HepG2 (cell line): ENCODE measurements at regions not wholly inside any gene's neighbourhood (a gene's known extent, or its start where the extent isn't known, plus 50 kb on each side); places are given as distances from the start of the nearest gene placed in this dataset.

Experiments used
- ARNTL ChIP-seq: sonication (generic); formaldehyde crosslinking; IDR thresholded peaks from 2 replicates; pipeline ENCODE4 v1.4.0; 2020; ENCODE audit warnings: mild to moderate bottlenecking, missing genetic modification reagents
- DR1 ChIP-seq: sonication (generic); formaldehyde crosslinking; IDR thresholded peaks from 2 replicates; pipeline ENCODE4 v1.8.0; 2021; ENCODE audit warnings: mild to moderate bottlenecking, missing genetic modification reagents, inconsistent platforms
- EED ChIP-seq: sonication (generic); formaldehyde crosslinking; IDR thresholded peaks from 2 replicates; pipeline ENCODE4 v1.5.0; 2020; ENCODE audit warnings: mild to moderate bottlenecking, missing genetic modification reagents
- ETV5 ChIP-seq: IDR thresholded peaks from 2 replicates; pipeline ENCODE4 v1.6.1; 2018; ENCODE audit warnings: missing biosample characterization, missing genetic modification reagents, inconsistent platforms, borderline replicate concordance
- MEIS1 ChIP-seq: sonication (generic); formaldehyde crosslinking; IDR thresholded peaks from 2 replicates; pipeline ENCODE4 v1.9.0; 2021; ENCODE audit warnings: mild to moderate bottlenecking, missing genetic modification reagents, moderate library complexity, borderline replicate concordance
- MIER3 ChIP-seq: IDR thresholded peaks from 2 replicates; pipeline ENCODE4 v1.6.1; 2016; ENCODE audit warnings: missing compliant biosample characterization, borderline replicate concordance
- MTA3 ChIP-seq: sonication (generic); formaldehyde crosslinking; IDR thresholded peaks from 2 replicates; pipeline ENCODE4 v1.4.0; 2020; ENCODE audit warnings: missing genetic modification reagents
- MTF1 ChIP-seq: sonication (generic); formaldehyde crosslinking; IDR thresholded peaks from 2 replicates; pipeline ENCODE4 v1.5.0; 2020; ENCODE audit warnings: missing genetic modification reagents
- NR2F1 ChIP-seq, 2 experiments: fragments of 450-650 bp in 1 of 2; formaldehyde crosslinking in 1 of 2; IDR thresholded peaks; 2 replicates each; pipeline versions ENCODE4 v1.5.0 to v1.6.1; 2016 to 2020; ENCODE audit warnings: mild to moderate bottlenecking in 1 of 2, missing compliant biosample characterization in 1 of 2, missing genetic modification reagents in 1 of 2, moderate library complexity in 1 of 2
- POGZ ChIP-seq: sonication (generic); formaldehyde crosslinking; IDR thresholded peaks from 2 replicates; pipeline ENCODE4 v1.4.0; 2020; ENCODE audit warnings: mild to moderate bottlenecking, missing genetic modification reagents
- POLR2AphosphoS2 ChIP-seq: IDR thresholded peaks from 2 replicates; pipeline ENCODE4 v1.6.1; 2011; ENCODE audit warnings: low read depth, low read length, improper control_type of control experiment
- RAD51 ChIP-seq: fragments of 450-650 bp; IDR thresholded peaks from 2 replicates; pipeline ENCODE4 v1.6.1; 2016; ENCODE audit warnings: borderline replicate concordance
- RARA ChIP-seq: IDR thresholded peaks from 2 replicates; pipeline ENCODE4 v1.6.1; 2016; ENCODE audit warnings: missing genetic modification reagents, missing compliant biosample characterization
- RXRA ChIP-seq: sonication (generic); formaldehyde crosslinking; IDR thresholded peaks from 2 replicates; pipeline ENCODE4 v1.5.1; 2020; ENCODE audit warnings: missing genetic modification reagents
- RXRB ChIP-seq: IDR thresholded peaks from 2 replicates; pipeline ENCODE4 v1.6.1; 2016; ENCODE audit warnings: borderline replicate concordance, missing genetic modification reagents, missing compliant biosample characterization
- SMAD1 ChIP-seq: sonication (generic); formaldehyde crosslinking; IDR thresholded peaks from 2 replicates; pipeline ENCODE4 v1.4.0; 2020; ENCODE audit warnings: missing genetic modification reagents, low read depth, mild to moderate bottlenecking, borderline replicate concordance
- SMC3 ChIP-seq: IDR thresholded peaks from 2 replicates; pipeline ENCODE4 v1.6.1; 2011; ENCODE audit warnings: low read length, improper control_type of control experiment
- SOX5 ChIP-seq: IDR thresholded peaks from 2 replicates; pipeline ENCODE4 v1.6.1; 2016; ENCODE audit warnings: borderline replicate concordance
- SOX6 ChIP-seq, 2 experiments: fragments of 450-650 bp in 1 of 2; sonication (generic) in 1 of 2; formaldehyde crosslinking in 1 of 2; IDR thresholded peaks; 2 replicates each; pipeline versions ENCODE4 v1.4.0 to v1.6.1; 2017 to 2020; ENCODE audit warnings: antibody characterized with exemption in 1 of 2, mild to moderate bottlenecking in 1 of 2, missing genetic modification reagents in 1 of 2
- THAP7 ChIP-seq: sonication (generic); formaldehyde crosslinking; IDR thresholded peaks from 2 replicates; pipeline ENCODE4 v1.8.1; 2023; ENCODE audit warnings: mild to moderate bottlenecking, missing genetic modification reagents
- ZFAT ChIP-seq: sonication (generic); formaldehyde crosslinking; conservative IDR thresholded peaks from 2 replicates; pipeline ENCODE4 v1.8.1; 2023; ENCODE audit warnings: missing genetic modification reagents, inconsistent platforms
- ZNF253 ChIP-seq: sonication (generic); formaldehyde crosslinking; IDR thresholded peaks from 2 replicates; pipeline ENCODE4 v1.8.0; 2022; ENCODE audit warnings: mild to moderate bottlenecking, missing genetic modification reagents, borderline replicate concordance
- ZNF280D ChIP-seq: sonication (generic); formaldehyde crosslinking; IDR thresholded peaks from 2 replicates; pipeline ENCODE4 v1.5.1; 2020; ENCODE audit warnings: mild to moderate bottlenecking, missing genetic modification reagents
- ZNF296 ChIP-seq: sonication (generic); formaldehyde crosslinking; conservative IDR thresholded peaks from 2 replicates; pipeline ENCODE4 v1.5.0; 2020; ENCODE audit warnings: mild to moderate bottlenecking, missing genetic modification reagents
- ZNF430 ChIP-seq: sonication (generic); formaldehyde crosslinking; IDR thresholded peaks from 2 replicates; pipeline ENCODE4 v1.9.0; 2021; ENCODE audit warnings: mild to moderate bottlenecking, missing genetic modification reagents
- ZNF597 ChIP-seq: sonication (generic); formaldehyde crosslinking; IDR thresholded peaks from 2 replicates; pipeline ENCODE4 v1.5.0; 2020; ENCODE audit warnings: missing genetic modification reagents
- ZNF777 ChIP-seq: sonication (generic); formaldehyde crosslinking; IDR thresholded peaks from 2 replicates; pipeline ENCODE4 v1.4.0; 2020; ENCODE audit warnings: missing genetic modification reagents

- TF ChIP-seq MIER3 (0 out of 2 replicates have a peak, but pooled peaks have one; percentile 22), RXRA (CRISPR knock-in tag) (peak; percentile 72), ZNF280D (CRISPR knock-in tag) (peak; percentile 28; the same call in 1 of the 2 replicates), SMAD1 (no peak), SMC3 (peak; percentile 13; the same call in 1 of the 2 replicates), RAD51 (no peak), DR1 (CRISPR knock-in tag) (no peak), ZFAT (no peak), MTA3 (CRISPR knock-in tag) (no peak), ZNF777 (CRISPR knock-in tag) (no peak), EED (no peak), RXRB (peak; percentile 91), ETV5 (no peak; the same call in 1 of the 2 replicates), ZNF430 (CRISPR knock-in tag) (0 out of 2 replicates have a peak, but pooled peaks have one; percentile 38), SOX6 (IDR thresholded peaks at IDR 0.05) (no peak), SOX6 (CRISPR knock-in tag; IDR thresholded peaks at IDR 0.05) (peak; percentile 83), ARNTL (CRISPR knock-in tag) (peak; percentile 42; the same call in 1 of the 2 replicates), RARA (CRISPR knock-in tag) (peak; percentile 88), POLR2AphosphoS2 (no peak), ZNF253 (CRISPR knock-in tag) (no peak), MEIS1 (no peak), THAP7 (CRISPR knock-in tag) (no peak), ZNF597 (CRISPR knock-in tag) (no peak), ZNF296 (CRISPR knock-in tag) (no peak), SOX5 (CRISPR knock-in tag) (peak; percentile 69; the same call in 1 of the 2 replicates), MTF1 (CRISPR knock-in tag) (no peak), NR2F1 (CRISPR knock-in tag; IDR thresholded peaks at IDR 0.05) (no peak; a peak in 1 of 4 replicates), POGZ (CRISPR knock-in tag) (0 out of 2 replicates have a peak, but pooled peaks have one; percentile 17)
Measured at GRCh38 chr3:188026191-188026968, 127.6 kb upstream of the LPP start (continued).
